WTC11 (cell line): ENCODE measurements at regions not wholly inside any gene's neighbourhood (a gene's known extent, or its start where the extent isn't known, plus 50 kb on each side); places are given as distances from the start of the nearest gene placed in this dataset.
"Not testable (repeated sequence)": the region's sequence is repeated elsewhere in the genome, so short reads cannot be mapped to it uniquely, and the experiment has no call there.

ENCODE experiments used
- ATAC-seq: fragments of 200-7000 bp; cut with Tn5 transposase; 2 replicates; pipeline ENCODE4 v1.10.0; 2021; ENCODE audit warnings: mild to moderate bottlenecking, moderate library complexity
- CTCF ChIA-PET: fragments of 300-600 bp; sonication (Branson Sonifier 250); formaldehyde crosslinking; loops from one replicate; lab custom pipeline; 2021; ENCODE audit warnings: antibody characterized with exemption; lab: Charles Lee
- POLR2A ChIA-PET: fragments of 350-600 bp; sonication (Branson Sonifier 250); formaldehyde crosslinking; loops from one replicate; lab custom pipeline; 2021; ENCODE audit warnings: antibody characterized with exemption; lab: Charles Lee
- DNase-seq: peaks from one replicate; pipeline ENCODE4 v3.0.0; 2021; ENCODE audit warnings: low spot score
- H3K27ac Mint-ChIP-seq: 2 replicates; pipeline ENCODE4 v1.8.0; 2021; ENCODE audit warnings: mixed read lengths
- H3K27me3 Mint-ChIP-seq: 2 replicates; pipeline ENCODE4 v1.8.0; 2021; ENCODE audit warnings: low read depth, mild to moderate bottlenecking, moderate library complexity, mixed read lengths
- H3K36me3 Mint-ChIP-seq: 2 replicates; pipeline ENCODE4 v1.8.0; 2021; ENCODE audit warnings: mixed read lengths
- H3K4me1 Mint-ChIP-seq: 2 replicates; pipeline ENCODE4 v1.8.0; 2022; ENCODE audit warnings: mixed read lengths
- H3K4me3 Mint-ChIP-seq: 2 replicates; pipeline ENCODE4 v1.8.0; 2021; ENCODE audit warnings: mild to moderate bottlenecking, moderate library complexity, mixed read lengths
- H3K9me3 Mint-ChIP-seq: 2 replicates; pipeline ENCODE4 v1.8.0; 2021; ENCODE audit warnings: mixed read lengths
- ELF4 ChIP-seq: sonication (generic); formaldehyde crosslinking; IDR thresholded peaks from 2 replicates; pipeline ENCODE4 v1.8.1; 2022; ENCODE audit warnings: low read depth, mild to moderate bottlenecking, moderate library complexity, missing genetic modification reagents
- FOXP4 ChIP-seq: sonication (generic); formaldehyde crosslinking; IDR thresholded peaks from 2 replicates; pipeline ENCODE4 v1.8.0; 2022; ENCODE audit warnings: mild to moderate bottlenecking, missing genetic modification reagents
- HMGXB4 ChIP-seq: sonication (generic); formaldehyde crosslinking; IDR thresholded peaks from 2 replicates; pipeline ENCODE4 v1.8.1; 2023; ENCODE audit warnings: mild to moderate bottlenecking, moderate library complexity, missing genetic modification reagents
- MYBL2 ChIP-seq: sonication (generic); formaldehyde crosslinking; IDR thresholded peaks from 2 replicates; pipeline ENCODE4 v1.8.1; 2023; ENCODE audit warnings: mild to moderate bottlenecking, moderate library complexity, missing genetic modification reagents
- ZBTB43 ChIP-seq: sonication (generic); formaldehyde crosslinking; IDR thresholded peaks from 2 replicates; pipeline ENCODE4 v1.8.1; 2023; ENCODE audit warnings: mild to moderate bottlenecking, missing genetic modification reagents
- ZNF423 ChIP-seq: fragments of 250-450 bp; sonication (Bioruptor Pico); IDR thresholded peaks from 2 replicates; pipeline ENCODE4 v2.1.2; 2022; ENCODE audit warnings: mild to moderate bottlenecking, moderate library complexity
- TF ChIP-seq, protein P1 (sequence below): sonication (generic); formaldehyde crosslinking; IDR thresholded peaks from 2 replicates; pipeline ENCODE4 v1.8.1; 2022; ENCODE audit warnings: low read depth, mild to moderate bottlenecking, moderate library complexity, missing genetic modification reagents, borderline replicate concordance
- TF ChIP-seq, protein P2 (sequence below): sonication (generic); formaldehyde crosslinking; IDR thresholded peaks from 2 replicates; pipeline ENCODE4 v1.8.0; 2023; ENCODE audit warnings: missing genetic modification reagents, mild to moderate bottlenecking, borderline replicate concordance
- TF ChIP-seq, protein P3 (sequence below): sonication (generic); formaldehyde crosslinking; IDR thresholded peaks from 2 replicates; pipeline ENCODE4 v1.8.0; 2022; ENCODE audit warnings: mild to moderate bottlenecking, missing genetic modification reagents

DNA sequence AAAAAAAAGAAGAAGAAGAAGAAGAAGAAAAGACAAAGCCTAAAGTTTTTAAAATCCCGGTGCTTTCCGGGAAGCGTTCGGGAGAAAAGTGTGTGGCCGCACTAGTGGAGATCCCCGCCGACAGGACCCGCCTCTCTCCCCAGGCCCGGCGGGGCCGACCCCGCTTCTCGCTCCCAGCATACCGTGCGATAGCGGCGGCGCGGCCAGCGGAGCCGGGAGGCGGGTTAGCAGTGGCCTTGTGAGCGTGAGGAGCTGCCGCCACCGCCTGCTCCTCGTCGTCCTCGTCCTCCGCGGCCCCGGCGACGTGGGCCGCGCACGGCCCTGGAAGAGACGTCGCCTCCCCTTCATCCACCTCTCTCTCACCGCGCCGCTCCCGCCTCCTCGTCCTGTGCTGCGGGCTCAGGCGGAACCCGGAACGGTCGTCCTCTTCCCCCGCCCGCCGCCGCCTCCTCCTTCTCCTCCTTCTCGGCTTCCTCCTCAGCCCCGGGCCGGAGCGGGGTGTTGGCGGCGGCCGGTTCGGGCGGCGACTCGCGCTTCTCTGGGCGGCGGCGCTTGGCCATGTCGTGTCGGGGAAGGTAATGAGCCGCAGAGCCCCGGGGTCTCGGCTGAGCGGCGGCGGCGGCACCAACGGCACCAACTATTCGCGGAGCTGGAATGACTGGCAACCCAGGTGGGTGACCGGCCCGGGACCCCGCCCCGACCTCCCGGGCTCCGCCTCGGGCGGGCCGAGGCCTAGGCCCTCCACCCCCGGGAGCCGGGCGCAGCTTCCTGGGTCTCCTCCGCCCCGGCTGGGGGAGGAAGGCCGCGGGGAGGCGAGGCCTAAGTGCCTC is 62.6 kb upstream of the CDR2 start:
- POLR2A ChIA-PET = interaction anchor here (0.6 kb wide), 2 partner anchors 82 to 1537 kb away, joined by 4 to 5 read pairs; partner anchors contain the start of genes DCUN1D3 and LYRM1

DNA sequence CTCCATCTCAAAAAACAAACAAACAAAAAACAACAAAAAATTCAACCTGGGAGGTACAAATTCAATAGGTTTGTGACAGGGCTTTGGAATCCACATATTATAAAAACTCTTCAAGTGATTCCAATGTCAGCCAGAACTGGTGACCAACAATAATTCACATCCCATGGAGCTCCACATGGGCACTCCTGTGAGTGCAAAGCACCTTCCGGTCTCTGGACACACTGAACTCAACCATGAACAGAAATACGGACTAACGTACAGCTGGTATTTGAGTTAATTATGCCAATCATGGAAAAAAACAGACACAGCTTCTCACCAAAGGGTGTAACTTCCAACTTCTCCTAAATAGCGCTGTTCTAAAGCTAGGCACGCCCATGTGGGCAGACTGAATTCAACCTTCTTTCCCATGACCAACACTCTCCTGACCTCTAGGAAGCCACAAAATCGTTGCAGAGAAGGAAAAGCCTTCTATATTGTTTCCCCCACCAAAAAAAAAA is 62.0 kb upstream of the CDR2 start:
- ChIA-PET POLR2A (interaction anchor here (0.6 kb wide), 1 partner anchor 1536 kb away, joined by 5 read pairs; the partner anchor contains the start of genes DCUN1D3 and LYRM1), CTCF (interaction anchor here (0.7 kb wide), 1 partner anchor 79 kb away, joined by 3 read pairs; no protein-coding TSS in a partner anchor)
- not testable (repeated sequence) for H3K9me3 Mint-ChIP-seq, H3K27me3 Mint-ChIP-seq, H3K4me1 Mint-ChIP-seq, DNase-seq, H3K36me3 Mint-ChIP-seq
- Mint-ChIP-seq H3K27ac (peak overlapping the region; percentile 96), H3K4me3 (peak overlapping the region; percentile 95)
- peak; percentile 65 for ATAC-seq

More for the DNA sequence above, 62.6 kb upstream of the CDR2 start:
- not testable (repeated sequence) for H3K4me1 Mint-ChIP-seq, H3K9me3 Mint-ChIP-seq, H3K36me3 Mint-ChIP-seq, H3K27me3 Mint-ChIP-seq
- CTCF ChIA-PET = interaction anchor here (0.7 to 1.1 kb wide), 2 partner anchors 79 to 137 kb away, joined by 3 to 4 read pairs; no protein-coding TSS in a partner anchor
- Mint-ChIP-seq H3K4me3 (peak overlapping the region; percentile 95), H3K27ac (peak overlapping the region; percentile 96)
- TF ChIP-seq ZBTB43 (CRISPR knock-in tag) (0 out of 2 replicates have a peak, but pooled peaks have one; percentile 40), MYBL2 (CRISPR knock-in tag) (0 out of 2 replicates have a peak, but pooled peaks have one; percentile 41), HMGXB4 (CRISPR knock-in tag) (peak; percentile 67), FOXP4 (CRISPR knock-in tag) (0 out of 2 replicates have a peak, but pooled peaks have one; percentile 30), ZNF423 (peak; percentile 54; the same call in 1 of the 2 replicates), ELF4 (CRISPR knock-in tag) (0 out of 2 replicates have a peak, but pooled peaks have one; percentile 34)
- TF ChIP-seq, protein P1, sequence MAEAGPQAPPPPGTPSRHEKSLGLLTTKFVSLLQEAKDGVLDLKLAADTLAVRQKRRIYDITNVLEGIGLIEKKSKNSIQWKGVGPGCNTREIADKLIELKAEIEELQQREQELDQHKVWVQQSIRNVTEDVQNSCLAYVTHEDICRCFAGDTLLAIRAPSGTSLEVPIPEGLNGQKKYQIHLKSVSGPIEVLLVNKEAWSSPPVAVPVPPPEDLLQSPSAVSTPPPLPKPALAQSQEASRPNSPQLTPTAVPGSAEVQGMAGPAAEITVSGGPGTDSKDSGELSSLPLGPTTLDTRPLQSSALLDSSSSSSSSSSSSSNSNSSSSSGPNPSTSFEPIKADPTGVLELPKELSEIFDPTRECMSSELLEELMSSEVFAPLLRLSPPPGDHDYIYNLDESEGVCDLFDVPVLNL (CRISPR knock-in tag) = peak; percentile 37; the same call in 1 of the 2 replicates
- TF ChIP-seq, protein P2, sequence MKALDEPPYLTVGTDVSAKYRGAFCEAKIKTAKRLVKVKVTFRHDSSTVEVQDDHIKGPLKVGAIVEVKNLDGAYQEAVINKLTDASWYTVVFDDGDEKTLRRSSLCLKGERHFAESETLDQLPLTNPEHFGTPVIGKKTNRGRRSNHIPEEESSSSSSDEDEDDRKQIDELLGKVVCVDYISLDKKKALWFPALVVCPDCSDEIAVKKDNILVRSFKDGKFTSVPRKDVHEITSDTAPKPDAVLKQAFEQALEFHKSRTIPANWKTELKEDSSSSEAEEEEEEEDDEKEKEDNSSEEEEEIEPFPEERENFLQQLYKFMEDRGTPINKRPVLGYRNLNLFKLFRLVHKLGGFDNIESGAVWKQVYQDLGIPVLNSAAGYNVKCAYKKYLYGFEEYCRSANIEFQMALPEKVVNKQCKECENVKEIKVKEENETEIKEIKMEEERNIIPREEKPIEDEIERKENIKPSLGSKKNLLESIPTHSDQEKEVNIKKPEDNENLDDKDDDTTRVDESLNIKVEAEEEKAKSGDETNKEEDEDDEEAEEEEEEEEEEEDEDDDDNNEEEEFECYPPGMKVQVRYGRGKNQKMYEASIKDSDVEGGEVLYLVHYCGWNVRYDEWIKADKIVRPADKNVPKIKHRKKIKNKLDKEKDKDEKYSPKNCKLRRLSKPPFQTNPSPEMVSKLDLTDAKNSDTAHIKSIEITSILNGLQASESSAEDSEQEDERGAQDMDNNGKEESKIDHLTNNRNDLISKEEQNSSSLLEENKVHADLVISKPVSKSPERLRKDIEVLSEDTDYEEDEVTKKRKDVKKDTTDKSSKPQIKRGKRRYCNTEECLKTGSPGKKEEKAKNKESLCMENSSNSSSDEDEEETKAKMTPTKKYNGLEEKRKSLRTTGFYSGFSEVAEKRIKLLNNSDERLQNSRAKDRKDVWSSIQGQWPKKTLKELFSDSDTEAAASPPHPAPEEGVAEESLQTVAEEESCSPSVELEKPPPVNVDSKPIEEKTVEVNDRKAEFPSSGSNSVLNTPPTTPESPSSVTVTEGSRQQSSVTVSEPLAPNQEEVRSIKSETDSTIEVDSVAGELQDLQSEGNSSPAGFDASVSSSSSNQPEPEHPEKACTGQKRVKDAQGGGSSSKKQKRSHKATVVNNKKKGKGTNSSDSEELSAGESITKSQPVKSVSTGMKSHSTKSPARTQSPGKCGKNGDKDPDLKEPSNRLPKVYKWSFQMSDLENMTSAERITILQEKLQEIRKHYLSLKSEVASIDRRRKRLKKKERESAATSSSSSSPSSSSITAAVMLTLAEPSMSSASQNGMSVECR (CRISPR knock-in tag) = 0 out of 2 replicates have a peak, but pooled peaks have one; percentile 43
- TF ChIP-seq, protein P3, sequence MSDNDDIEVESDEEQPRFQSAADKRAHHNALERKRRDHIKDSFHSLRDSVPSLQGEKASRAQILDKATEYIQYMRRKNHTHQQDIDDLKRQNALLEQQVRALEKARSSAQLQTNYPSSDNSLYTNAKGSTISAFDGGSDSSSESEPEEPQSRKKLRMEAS (CRISPR knock-in tag) = 0 out of 2 replicates have a peak, but pooled peaks have one; percentile 33
- DNase-seq (peak; percentile 84), ATAC-seq (peak; percentile 93)

- CTCF ChIA-PET, H3K36me3 Mint-ChIP-seq, H3K4me3 Mint-ChIP-seq, H3K4me1 Mint-ChIP-seq, ATAC-seq, DNase-seq, H3K9me3 Mint-ChIP-seq, H3K27ac Mint-ChIP-seq, H3K27me3 Mint-ChIP-seq: not testable (repeated sequence)
- POLR2A ChIA-PET = interaction anchor here (0.6 kb wide), 1 partner anchor 357 kb away, joined by 3 read pairs; no protein-coding TSS in a partner anchor
Measured at GRCh38 chr16:22431314-22431713, 56.9 kb upstream of the CDR2 start.
